ENCODE measurements at regions not wholly inside any gene's neighbourhood (a gene's known extent, or its start where the extent isn't known, plus 50 kb on each side); places are given as distances from the start of the nearest gene placed in this dataset.

DNA sequence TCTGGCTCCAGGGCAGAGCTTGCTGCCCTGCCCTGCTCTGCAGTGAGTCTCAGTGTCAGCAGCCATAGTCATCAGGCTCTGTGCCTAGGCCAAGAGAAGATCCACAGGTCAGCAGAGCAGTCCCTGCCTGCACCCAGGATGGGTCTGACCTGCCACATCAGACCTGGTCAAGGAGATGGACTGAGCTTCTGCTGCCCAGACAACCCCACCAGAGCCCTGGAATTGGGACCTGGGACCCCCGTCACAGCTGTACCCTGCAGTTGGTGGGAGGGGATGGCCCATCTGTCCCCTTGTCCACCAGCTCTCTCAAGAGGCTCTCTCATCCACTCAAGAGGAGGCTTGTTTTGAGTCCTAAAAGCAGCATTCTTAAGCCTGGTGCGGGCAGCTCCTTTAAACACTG lies 142.6 kb downstream of the TFCP2L1 start:
- TF ChIP-seq, protein P1, sequence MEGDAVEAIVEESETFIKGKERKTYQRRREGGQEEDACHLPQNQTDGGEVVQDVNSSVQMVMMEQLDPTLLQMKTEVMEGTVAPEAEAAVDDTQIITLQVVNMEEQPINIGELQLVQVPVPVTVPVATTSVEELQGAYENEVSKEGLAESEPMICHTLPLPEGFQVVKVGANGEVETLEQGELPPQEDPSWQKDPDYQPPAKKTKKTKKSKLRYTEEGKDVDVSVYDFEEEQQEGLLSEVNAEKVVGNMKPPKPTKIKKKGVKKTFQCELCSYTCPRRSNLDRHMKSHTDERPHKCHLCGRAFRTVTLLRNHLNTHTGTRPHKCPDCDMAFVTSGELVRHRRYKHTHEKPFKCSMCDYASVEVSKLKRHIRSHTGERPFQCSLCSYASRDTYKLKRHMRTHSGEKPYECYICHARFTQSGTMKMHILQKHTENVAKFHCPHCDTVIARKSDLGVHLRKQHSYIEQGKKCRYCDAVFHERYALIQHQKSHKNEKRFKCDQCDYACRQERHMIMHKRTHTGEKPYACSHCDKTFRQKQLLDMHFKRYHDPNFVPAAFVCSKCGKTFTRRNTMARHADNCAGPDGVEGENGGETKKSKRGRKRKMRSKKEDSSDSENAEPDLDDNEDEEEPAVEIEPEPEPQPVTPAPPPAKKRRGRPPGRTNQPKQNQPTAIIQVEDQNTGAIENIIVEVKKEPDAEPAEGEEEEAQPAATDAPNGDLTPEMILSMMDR (IDR thresholded peaks at IDR 0.05), result no peak
- TF ChIP-seq, protein P2, sequence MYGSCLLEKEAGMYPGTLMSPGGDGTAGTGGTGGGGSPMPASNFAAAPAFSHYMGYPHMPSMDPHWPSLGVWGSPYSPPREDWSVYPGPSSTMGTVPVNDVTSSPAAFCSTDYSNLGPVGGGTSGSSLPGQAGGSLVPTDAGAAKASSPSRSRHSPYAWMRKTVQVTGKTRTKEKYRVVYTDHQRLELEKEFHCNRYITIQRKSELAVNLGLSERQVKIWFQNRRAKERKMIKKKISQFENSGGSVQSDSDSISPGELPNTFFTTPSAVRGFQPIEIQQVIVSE (CRISPR knock-in tag; IDR thresholded peaks at IDR 0.05; ENCODE audit: borderline replicate concordance), result no peak
- TF ChIP-seq MYBL2 (CRISPR knock-in tag; IDR thresholded peaks at IDR 0.05), result no peak
- TF ChIP-seq, protein P3, sequence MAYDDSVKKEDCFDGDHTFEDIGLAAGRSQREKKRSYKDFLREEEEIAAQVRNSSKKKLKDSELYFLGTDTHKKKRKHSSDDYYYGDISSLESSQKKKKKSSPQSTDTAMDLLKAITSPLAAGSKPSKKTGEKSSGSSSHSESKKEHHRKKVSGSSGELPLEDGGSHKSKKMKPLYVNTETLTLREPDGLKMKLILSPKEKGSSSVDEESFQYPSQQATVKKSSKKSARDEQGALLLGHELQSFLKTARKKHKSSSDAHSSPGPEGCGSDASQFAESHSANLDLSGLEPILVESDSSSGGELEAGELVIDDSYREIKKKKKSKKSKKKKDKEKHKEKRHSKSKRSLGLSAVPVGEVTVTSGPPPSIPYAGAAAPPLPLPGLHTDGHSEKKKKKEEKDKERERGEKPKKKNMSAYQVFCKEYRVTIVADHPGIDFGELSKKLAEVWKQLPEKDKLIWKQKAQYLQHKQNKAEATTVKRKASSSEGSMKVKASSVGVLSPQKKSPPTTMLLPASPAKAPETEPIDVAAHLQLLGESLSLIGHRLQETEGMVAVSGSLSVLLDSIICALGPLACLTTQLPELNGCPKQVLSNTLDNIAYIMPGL (CRISPR knock-in tag; IDR thresholded peaks at IDR 0.05), result no peak
